ENCODE measurements at regions not wholly inside any gene's neighbourhood (a gene's known extent, or its start where the extent isn't known, plus 50 kb on each side); places are given as distances from the start of the nearest gene placed in this dataset.

- DNase-seq = no peak
These were observed 205.0 kb upstream of the LRFN2 start for GRCh38 chr6:40792183-40792582.

DNA sequence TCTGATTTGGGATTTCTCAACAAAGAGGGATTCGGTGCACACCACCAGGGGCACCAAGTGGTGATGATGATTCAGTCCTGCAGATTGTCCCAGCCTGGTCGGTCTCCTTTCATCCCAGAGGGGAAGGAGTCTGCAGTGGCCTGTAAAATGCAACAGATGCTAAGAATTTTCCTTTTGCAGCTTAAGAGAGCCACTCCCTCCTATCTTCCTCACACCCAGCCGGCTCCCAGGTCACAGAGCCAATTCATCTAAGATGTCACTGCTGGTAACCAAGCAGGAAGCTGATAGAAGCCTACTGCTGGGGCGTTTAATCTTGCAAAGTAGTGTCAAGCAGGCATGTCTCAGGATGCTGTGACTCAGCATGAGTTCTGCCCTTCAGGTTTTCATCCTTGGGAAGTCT, 203.8 kb upstream of the LRFN2 start:
- no peak for DNase-seq

- DNase-seq = no peak
These were observed 201.8 kb upstream of the LRFN2 start for GRCh38 chr6:40788661-40789655.

DNA sequence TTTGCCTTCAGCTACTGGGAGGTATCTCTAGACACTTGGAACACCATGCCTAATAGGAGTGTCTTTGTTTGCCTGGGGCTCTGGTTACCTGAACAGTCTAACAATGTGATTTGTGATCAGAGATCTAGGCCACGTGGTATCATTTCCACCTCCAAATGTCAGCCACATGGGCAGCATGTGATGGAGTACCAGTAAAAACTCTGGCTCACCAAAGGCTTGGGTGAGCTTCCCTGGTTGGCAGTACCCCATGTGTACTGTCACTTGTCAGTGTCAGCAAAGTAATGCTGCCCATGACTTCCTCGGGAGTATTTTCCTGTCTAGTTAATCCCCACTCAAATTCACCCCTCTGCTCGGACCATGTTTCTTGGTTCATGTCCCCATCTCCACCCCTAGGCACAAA, 195.2 kb upstream of the LRFN2 start:
- DNase-seq = no peak

- DNase-seq = no peak
These were observed 193.5 kb upstream of the LRFN2 start for GRCh38 chr6:40780637-40781036.

DNA sequence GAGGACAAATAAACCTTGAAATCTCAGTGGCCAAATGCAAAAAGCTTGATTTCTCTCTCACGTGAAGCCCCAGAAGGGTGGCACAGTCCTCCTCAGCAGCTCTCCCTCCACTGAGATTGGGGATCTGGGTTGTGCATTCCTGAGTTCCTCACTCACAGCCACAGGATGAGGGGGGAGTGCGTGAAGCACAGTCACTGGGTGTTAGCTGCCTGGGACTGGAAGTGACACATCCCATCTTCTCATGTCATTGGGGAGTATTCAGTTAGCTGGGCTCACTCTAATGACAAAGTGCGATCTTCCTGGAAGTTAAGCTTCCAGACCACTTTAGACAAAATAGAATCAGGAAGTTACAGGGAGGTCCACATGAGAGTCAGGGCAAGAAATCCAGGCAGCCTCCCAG, 192.2 kb upstream of the LRFN2 start:
- no peak for DNase-seq

DNA sequence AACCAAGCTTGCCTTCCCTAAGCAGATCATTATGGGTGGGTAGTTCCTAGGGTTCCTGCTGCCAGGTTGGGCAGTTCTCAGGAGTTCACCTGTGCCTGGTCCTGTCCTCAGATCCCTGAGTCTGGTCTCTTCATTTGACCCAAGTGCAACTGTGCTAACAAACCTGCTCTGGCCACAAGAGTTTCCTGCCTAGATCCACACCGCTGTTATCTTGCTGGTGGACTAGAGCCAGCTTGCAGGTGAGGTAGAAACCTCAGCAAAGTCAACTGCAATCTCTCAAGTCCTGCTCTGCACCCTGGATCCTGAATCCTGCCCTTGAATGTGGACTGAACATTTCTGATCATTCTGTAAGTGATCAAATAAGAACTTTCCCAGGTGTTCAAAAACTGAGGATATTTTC, 191.8 kb upstream of the LRFN2 start:
- no peak for DNase-seq

- DNase-seq = no peak
These were observed 191.0 kb upstream of the LRFN2 start for GRCh38 chr6:40778196-40778595.

DNA sequence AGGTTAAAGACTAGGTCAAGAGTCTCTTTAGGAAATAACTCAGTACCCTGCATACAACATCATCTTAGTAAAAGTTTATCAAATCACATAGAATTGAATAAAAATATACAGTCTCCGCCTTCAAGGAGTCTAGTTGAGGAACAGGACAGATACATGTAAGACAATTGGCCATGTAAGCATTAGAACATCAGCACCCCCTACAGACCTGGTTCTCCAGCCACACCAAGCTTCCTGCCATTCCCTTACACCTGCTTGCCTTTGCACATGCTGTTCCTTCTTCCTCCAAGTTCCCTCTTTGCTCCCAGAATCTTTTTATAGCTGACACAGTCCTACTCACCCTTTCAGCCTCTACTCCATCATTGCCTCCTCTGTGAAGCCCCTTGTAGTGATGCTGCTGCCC, 187.8 kb upstream of the LRFN2 start:
- DNase-seq = no peak

- DNase-seq = no peak
These were observed 183.6 kb upstream of the LRFN2 start for GRCh38 chr6:40770794-40771193.

DNA sequence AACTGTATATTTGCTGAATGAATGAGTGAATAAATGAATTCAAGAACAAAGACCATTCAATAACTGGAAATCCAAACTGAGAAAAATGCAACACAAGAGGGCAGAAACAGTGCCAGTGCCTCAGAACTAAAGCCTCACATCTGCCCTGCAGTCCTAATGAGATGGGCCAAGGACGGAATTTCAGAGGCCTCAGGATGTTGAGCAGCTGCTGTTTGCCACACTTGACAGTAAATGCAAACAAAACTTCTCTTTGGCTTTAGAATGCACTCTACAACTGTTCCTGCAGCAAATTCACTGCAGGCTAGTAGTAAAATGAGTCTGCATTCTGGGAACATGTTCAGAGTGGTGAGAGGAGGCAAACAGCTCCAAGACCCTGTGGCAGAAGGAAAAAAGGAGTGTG, 177.6 kb upstream of the LRFN2 start:
- no peak for DNase-seq

DNA sequence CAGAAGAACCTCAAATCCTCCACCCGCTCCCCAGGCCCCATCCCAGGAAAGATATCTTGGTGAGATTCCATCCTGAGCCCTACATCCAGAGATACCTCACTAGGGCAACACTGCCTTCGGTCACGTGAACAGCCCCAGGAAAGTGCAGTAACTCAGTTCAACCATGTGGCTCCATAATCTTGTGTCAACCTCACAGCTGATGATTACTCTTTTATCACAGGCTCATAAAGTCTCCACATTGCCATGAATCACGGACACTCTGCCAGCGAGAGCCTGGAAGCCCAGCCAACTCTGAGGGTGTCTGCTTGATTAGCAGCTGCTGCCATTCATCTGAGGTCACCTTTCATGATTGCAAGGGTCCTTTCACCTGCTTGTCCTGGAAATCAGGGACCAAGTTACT, 175.8 kb upstream of the LRFN2 start:
- no peak for DNase-seq

DNA sequence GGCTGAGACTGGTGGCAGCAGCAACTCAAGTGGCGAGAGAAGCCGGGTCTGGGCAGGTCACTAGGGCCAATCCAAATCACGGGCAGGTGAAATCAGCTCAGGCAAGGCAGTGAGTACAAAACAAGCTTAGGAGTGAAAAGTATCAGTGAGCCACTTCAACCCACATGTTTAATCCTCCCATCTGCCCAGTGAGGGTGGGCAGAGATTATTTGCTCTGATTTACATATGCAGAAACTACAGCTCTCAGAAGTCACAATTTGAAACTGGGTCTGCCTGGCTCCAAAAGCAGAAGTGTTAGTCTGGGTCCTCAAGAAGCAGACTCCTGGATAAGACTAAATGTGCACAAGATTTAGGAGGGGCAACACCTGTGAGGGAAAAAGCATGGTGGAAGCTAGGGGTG, 173.7 kb upstream of the LRFN2 start:
- DNase-seq = no peak

- no peak for DNase-seq
These were observed 172.7 kb upstream of the LRFN2 start for GRCh38 chr6:40759838-40760237.

- DNase-seq = no peak
These were observed 172.1 kb upstream of the LRFN2 start for GRCh38 chr6:40759264-40759663.

DNA sequence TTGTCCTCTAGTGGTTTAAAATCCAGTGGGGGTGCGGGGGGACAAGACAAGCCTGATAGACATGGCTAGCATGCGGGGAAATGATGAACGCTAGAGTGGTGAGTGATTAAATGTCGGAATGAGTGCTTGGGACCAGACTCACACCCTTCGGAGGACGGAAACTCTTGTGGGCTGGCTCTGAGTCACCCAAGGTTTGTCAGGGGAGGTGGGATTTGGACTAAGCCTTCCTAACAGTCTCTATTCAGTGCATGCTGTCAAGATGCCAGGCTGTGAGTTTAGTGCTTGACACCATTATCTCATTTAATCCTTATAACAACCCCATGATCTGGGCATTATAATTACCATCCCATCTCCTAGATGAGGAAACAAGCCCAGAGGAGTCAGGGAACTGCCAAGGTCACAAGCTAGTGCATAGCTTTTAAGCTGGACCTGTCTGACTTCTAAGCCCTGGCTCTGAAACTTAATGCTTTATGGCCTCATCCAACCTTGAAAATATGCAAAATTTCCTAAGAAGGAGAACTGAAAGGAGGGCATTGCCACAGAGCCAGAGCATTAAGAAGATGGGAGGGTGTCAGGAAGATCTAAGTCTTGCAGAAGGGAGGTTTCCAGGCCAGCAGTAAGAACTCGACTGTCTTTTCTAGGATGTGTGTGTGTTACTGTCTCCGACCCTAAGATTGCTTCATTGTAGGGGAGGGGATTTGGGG, 168.7 kb upstream of the LRFN2 start:
- DNase-seq = no peak

- no peak for DNase-seq
These were observed 168.0 kb upstream of the LRFN2 start for GRCh38 chr6:40755046-40755681.

DNA sequence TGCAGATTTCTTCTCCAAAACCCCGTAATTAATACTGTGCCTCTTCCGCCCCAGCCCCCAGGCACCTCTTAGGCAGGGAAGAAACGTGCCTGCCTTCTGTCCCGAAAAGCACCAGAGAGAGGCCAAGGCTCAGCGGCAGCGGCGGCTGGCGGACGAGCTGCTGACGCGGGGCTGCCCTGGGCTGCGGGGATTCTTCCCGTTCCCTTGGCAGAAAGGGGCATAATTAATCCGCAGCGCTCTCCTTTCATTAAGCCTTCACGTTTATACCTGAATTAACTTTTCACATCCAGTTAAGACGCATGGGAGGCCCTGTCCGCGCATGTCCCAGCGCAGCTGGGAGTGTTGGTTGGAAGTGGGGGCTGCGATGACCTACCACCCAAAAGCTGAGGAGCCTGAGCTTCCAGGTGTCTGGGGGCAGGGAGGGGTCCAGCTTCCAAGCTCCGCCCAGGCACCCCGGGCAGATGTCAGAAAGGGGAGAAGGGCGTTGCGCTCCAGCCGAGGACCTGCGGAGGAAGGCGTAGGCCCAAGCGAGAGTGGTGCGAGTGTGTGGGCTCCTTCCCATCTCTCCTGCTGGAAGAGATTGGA, 167.4 kb upstream of the LRFN2 start:
- DNase-seq = no peak

- DNase-seq = no peak
These were observed 166.7 kb upstream of the LRFN2 start for GRCh38 chr6:40753675-40754448.

DNA sequence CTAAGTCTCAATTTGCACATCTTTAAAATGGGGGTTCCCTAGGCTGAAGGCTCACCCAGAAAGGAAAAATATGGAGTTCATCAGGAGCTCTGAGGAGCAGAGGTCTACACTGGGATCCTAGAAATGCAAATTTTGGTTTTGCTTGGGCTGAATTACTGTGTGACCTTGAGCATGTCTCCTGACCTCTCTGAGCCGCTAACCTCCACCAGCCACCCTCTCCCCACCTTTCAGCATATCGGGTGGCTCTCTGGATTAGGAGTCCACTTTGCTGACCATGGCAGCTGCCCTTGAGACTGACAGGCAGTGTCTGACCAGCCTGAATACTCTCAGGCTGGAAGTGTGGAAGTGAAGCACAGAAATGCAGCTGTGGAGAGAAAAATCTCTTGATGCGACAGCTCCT, 165.9 kb upstream of the LRFN2 start:
- no peak for DNase-seq

DNA sequence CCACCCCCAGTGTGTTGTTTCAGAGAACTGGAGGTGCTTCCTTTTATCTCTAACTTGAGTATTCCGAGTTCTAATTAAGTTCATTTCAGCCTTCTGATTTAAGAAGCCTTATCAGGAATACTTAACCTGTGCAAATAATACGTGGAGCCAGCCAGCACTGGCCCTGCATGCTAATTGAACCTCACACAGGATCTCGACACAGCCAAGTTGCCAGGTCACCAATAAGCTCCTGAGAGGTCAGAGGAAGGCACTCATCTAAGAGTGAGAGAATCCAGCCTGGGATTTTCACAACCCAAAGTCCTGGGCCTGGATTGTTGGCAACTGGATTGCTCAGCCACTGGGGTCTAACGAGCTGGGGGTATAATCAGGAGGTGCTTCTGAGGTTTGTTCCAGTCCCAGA, 157.7 kb upstream of the LRFN2 start:
- DNase-seq = no peak

GRCh38 chr6:40743690-40744446, 156.7 kb upstream of the LRFN2 start:
- DNase-seq = no peak
